ENCODE measurements at regions not wholly inside any gene's neighbourhood (a gene's known extent, or its start where the extent isn't known, plus 50 kb on each side); places are given as distances from the start of the nearest gene placed in this dataset.

DNA sequence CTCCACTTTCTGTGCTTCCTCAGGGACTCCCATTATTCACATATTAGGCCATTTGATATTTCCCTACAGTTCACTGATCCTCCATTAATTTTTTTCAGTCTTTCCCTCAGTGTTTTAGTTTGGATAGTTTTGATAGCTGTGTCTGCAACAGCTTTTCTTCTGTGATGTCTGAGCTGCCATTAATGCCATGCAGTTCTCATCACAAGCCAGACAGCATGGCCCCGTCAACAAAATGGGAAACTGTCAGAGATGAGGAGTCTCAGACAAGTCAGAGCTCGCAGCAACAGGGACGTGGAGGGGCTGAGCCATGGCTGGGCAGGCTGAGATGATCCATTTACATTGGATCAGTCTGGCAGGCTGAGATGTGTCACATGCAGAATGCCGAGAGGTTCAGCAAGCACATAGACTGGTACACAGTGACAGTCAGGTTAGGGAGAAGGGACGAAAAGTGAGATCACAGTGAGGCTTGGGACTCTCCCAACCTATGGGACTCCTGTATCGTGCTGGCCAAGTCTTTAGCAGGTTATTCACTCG lies 65.4 kb downstream of the NPS start:
- TF ChIP-seq CTCF (IDR thresholded peaks at IDR 0.05) (no peak), POLR2A (IDR thresholded peaks at IDR 0.05) (no peak)

Data from thyroid gland (tissue), 4 donors.